Fibroblast of lung (primary cell): ENCODE measurements at regions not wholly inside any gene's neighbourhood (a gene's known extent, or its start where the extent isn't known, plus 50 kb on each side); places are given as distances from the start of the nearest gene placed in this dataset.

ENCODE experiments used
- DNase-seq, 2 donors: peaks; one replicate each; pipeline versions ENCODE4 v3.0.0 to v3.0.0-alpha.2; 2010; ENCODE audit warnings: low read depth in 2 of 2
- H2AFZ ChIP-seq: 2 replicates; pipeline ENCODE4 v1.5.1; 2012; ENCODE audit warnings: low read length, control low read depth, inconsistent platforms
- H3K27ac ChIP-seq: 2 replicates; pipeline ENCODE4 v1.5.1; 2011; ENCODE audit warnings: low read length, control low read depth; ENCODE audit not compliant: insufficient read depth
- H3K27me3 ChIP-seq: 2 replicates; pipeline ENCODE4 v1.5.1; 2011; ENCODE audit warnings: mild to moderate bottlenecking, low read length; ENCODE audit not compliant: control insufficient read depth, insufficient read depth
- H3K36me3 ChIP-seq: 2 replicates; pipeline ENCODE4 v1.5.1; 2011; ENCODE audit warnings: low read length; ENCODE audit not compliant: control insufficient read depth, insufficient read depth
- H3K4me1 ChIP-seq: 2 replicates; pipeline ENCODE4 v1.5.1; 2011; ENCODE audit warnings: low read length; ENCODE audit not compliant: control insufficient read depth, insufficient read depth; ENCODE audit errors: extremely low read depth
- H3K4me2 ChIP-seq: 2 replicates; pipeline ENCODE4 v1.5.1; 2011; ENCODE audit warnings: low read length, control low read depth; ENCODE audit not compliant: insufficient read depth; ENCODE audit errors: extremely low read depth
- H3K4me3 ChIP-seq, 4 experiments: fragments of 200-600 bp in 1 of 4; sonication (generic) in 1 of 4; replicated peaks in 1 of 4; 2 replicates each; pipeline ENCODE4 v1.5.1; 2011 to 2016; ENCODE audit warnings: low read length in 4 of 4, low read depth in 3 of 4, mild to moderate bottlenecking in 3 of 4, control low read depth in 2 of 4, inconsistent platforms in 1 of 4, mixed read lengths in 1 of 4; ENCODE audit not compliant: insufficient read depth in 1 of 4; ENCODE audit errors: control extremely low read depth in 1 of 4
- H3K79me2 ChIP-seq: 2 replicates; pipeline ENCODE4 v1.5.1; 2012; ENCODE audit warnings: mild to moderate bottlenecking, low read length, inconsistent platforms; ENCODE audit not compliant: control insufficient read depth, insufficient read depth
- H3K9ac ChIP-seq: 2 replicates; pipeline ENCODE4 v1.5.1; 2011; ENCODE audit warnings: mild to moderate bottlenecking, low read length, control low read depth; ENCODE audit not compliant: insufficient read depth
- H3K9me3 ChIP-seq: 2 replicates; pipeline ENCODE4 v1.5.1; 2012; ENCODE audit warnings: low read depth, low read length; ENCODE audit not compliant: control insufficient read depth, insufficient read depth
- H4K20me1 ChIP-seq: 2 replicates; pipeline ENCODE4 v1.5.1; 2011; ENCODE audit warnings: low read length; ENCODE audit not compliant: control insufficient read depth, insufficient read depth; ENCODE audit errors: extremely low read depth
- EZH2 ChIP-seq: IDR thresholded peaks from 2 replicates; pipeline ENCODE4 v1.5.1; 2012; ENCODE audit warnings: low read length, control low read depth, mild to moderate bottlenecking; ENCODE audit errors: missing control alignments
- TF ChIP-seq, protein P1 (sequence below), 2 donors: IDR thresholded peaks in 1 of 2; conservative IDR thresholded peaks in 1 of 2; 1 replicate in 1 of 2; 2 replicates in 1 of 2; pipeline ENCODE4 v1.5.1; 2011 to 2012; ENCODE audit warnings: low read length in 2 of 2, control low read depth in 1 of 2, inconsistent platforms in 1 of 2, low read depth in 1 of 2, mild to moderate bottlenecking in 1 of 2

DNA sequence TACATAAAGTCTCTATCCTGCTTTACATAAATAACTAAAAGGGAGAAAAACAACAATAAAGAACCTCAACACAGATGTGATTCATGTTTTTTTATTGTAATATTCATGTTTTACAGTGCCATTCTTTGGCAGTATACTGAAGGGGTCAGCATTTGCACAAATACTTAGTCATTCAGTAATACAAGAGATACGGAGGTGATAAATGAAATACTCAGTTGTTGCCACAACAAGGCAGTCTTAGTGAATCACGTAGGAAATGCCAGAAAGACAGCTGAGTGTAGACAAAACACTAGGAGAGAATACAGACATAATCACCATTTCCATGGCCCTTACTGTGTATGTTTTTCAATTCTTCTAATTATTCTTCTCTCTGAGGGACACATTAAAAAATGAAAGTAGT, 910.4 kb downstream of the METTL15 start:
- Histone ChIP-seq H3K4me2 (no peak overlapping the region), H3K9me3 (no peaks in the 10 kb centered on the region), H3K27ac (no peak overlapping the region), H3K27me3 (no peaks in the 10 kb centered on the region), H3K4me1 (no peaks in the 10 kb centered on the region), H3K36me3 (no peaks in the 10 kb centered on the region), H4K20me1 (no peaks in the 10 kb centered on the region), H3K4me3 (no peak overlapping the region), H3K9ac (no peak overlapping the region), H3K79me2 (no peaks in the 10 kb centered on the region), H2AFZ (no peak overlapping the region)
- DNase-seq, result peak; percentile 46 to 96
- no peak for TF ChIP-seq EZH2
- TF ChIP-seq, protein P1, sequence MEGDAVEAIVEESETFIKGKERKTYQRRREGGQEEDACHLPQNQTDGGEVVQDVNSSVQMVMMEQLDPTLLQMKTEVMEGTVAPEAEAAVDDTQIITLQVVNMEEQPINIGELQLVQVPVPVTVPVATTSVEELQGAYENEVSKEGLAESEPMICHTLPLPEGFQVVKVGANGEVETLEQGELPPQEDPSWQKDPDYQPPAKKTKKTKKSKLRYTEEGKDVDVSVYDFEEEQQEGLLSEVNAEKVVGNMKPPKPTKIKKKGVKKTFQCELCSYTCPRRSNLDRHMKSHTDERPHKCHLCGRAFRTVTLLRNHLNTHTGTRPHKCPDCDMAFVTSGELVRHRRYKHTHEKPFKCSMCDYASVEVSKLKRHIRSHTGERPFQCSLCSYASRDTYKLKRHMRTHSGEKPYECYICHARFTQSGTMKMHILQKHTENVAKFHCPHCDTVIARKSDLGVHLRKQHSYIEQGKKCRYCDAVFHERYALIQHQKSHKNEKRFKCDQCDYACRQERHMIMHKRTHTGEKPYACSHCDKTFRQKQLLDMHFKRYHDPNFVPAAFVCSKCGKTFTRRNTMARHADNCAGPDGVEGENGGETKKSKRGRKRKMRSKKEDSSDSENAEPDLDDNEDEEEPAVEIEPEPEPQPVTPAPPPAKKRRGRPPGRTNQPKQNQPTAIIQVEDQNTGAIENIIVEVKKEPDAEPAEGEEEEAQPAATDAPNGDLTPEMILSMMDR (conservative IDR thresholded peaks at IDR 0.05 in 1 of 2, IDR thresholded peaks at IDR 0.05 in 1 of 2; ENCODE audit: low read depth in 1 of 2, low read length in 2 of 2), result no peak

DNA sequence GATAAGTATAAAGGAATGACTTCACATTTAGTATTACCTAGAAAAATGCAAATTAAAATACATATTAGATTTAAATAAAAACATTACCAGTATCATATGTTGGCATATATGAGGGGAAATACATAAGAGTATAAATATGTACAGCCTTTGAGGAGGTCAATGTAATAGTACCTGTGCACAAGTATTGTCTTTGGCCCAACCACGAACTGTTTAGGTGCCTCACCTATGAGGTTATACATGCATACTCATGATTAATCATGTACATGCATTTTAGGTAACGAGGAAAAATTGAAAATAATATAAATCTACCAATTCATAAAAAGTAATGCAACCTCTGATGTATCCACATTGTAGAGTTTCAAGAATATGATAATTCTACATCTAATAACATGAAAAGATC, 909.8 kb downstream of the METTL15 start:
- no peaks in the 10 kb centered on the region for H3K27me3 ChIP-seq
- no peak overlapping the region for H2AFZ ChIP-seq
- H3K36me3 ChIP-seq, result no peaks in the 10 kb centered on the region
- H3K4me2 ChIP-seq, result no peak overlapping the region
- H3K79me2 ChIP-seq, result no peaks in the 10 kb centered on the region
- no peak overlapping the region for H3K4me3 ChIP-seq
- H3K27ac ChIP-seq, result no peak overlapping the region
- H4K20me1 ChIP-seq, result no peaks in the 10 kb centered on the region
- no peak for TF ChIP-seq EZH2
- TF ChIP-seq, protein P1 (conservative IDR thresholded peaks at IDR 0.05 in 1 of 2, IDR thresholded peaks at IDR 0.05 in 1 of 2; ENCODE audit: low read depth in 1 of 2, low read length in 2 of 2), result no peak
- H3K9ac ChIP-seq, result no peak overlapping the region
- H3K4me1 ChIP-seq, result no peaks in the 10 kb centered on the region
- H3K9me3 ChIP-seq, result no peaks in the 10 kb centered on the region
- DNase-seq, result no peak

DNA sequence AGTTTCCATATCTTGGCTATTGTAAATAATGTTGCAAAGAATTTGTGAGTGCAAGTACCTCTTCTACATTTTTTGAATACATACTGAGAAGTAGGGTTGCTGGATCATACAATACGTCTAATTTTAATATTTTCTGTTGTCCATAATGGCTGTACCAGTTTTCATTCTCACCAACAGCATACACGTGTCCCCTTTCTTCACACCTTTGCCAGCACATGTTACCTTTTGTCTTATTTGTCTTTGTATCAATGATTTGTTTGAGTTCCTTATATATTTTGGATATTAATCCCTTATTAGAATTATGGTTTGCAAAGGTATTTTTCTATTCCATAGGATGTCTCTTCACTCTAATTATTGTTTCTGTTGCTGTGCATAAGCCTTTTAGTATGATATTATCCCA, 904.3 kb downstream of the METTL15 start:
- no peak overlapping the region for H3K27ac ChIP-seq
- H3K9ac ChIP-seq, result no peak overlapping the region
- H3K4me1 ChIP-seq, result no peaks in the 10 kb centered on the region
- no peaks in the 10 kb centered on the region for H3K9me3 ChIP-seq
- H4K20me1 ChIP-seq, result no peaks in the 10 kb centered on the region
- no peaks in the 10 kb centered on the region for H3K36me3 ChIP-seq
- H3K4me3 ChIP-seq, result no peak overlapping the region
- no peak overlapping the region for H2AFZ ChIP-seq
- H3K79me2 ChIP-seq, result no peaks in the 10 kb centered on the region
- no peak for DNase-seq
- TF ChIP-seq, protein P1 (conservative IDR thresholded peaks at IDR 0.05 in 1 of 2, IDR thresholded peaks at IDR 0.05 in 1 of 2; ENCODE audit: low read depth in 1 of 2, low read length in 2 of 2), result no peak
- TF ChIP-seq EZH2, result no peak
- no peak overlapping the region for H3K4me2 ChIP-seq
- H3K27me3 ChIP-seq, result no peaks in the 10 kb centered on the region
